H1 (cell line): ENCODE measurements at regions not wholly inside any gene's neighbourhood (a gene's known extent, or its start where the extent isn't known, plus 50 kb on each side); places are given as distances from the start of the nearest gene placed in this dataset.
"Not testable (repeated sequence)": the region's sequence is repeated elsewhere in the genome, so short reads cannot be mapped to it uniquely, and the experiment has no call there.

Experiments
- CTCF ChIA-PET: fragments of 300-600 bp; sonication (Branson Sonifier 250); formaldehyde crosslinking; loops from one replicate; lab custom pipeline; 2021; ENCODE audit not compliant: partially characterized antibody; lab: Charles Lee
- POLR2A ChIA-PET: fragments of 300-600 bp; sonication (Branson Sonifier 250); formaldehyde crosslinking; loops from one replicate; lab custom pipeline; 2021; ENCODE audit warnings: inconsistent platforms; ENCODE audit not compliant: partially characterized antibody; lab: Charles Lee
- DNase-seq, 2 experiments: peaks; one replicate each; pipeline versions ENCODE4 v3.0.0 to v3.0.0-alpha.2; 2010 to 2022; ENCODE audit warnings: low spot score in 2 of 2, low read depth in 1 of 2, mixed read lengths in 1 of 2
- FAIRE-seq: peaks from 2 replicates; lab custom pipeline; 2011; peaks lifted over from hg19 to GRCh38; lab: Jason Lieb, UNC
- H2AFZ ChIP-seq: 2 replicates; pipeline ENCODE4 v1.8.1; 2012; ENCODE audit warnings: low read length, inconsistent platforms
- H2AK5ac ChIP-seq: 2 replicates; pipeline ENCODE4 v1.6.1; 2013; ENCODE audit warnings: low read depth, low read length
- H2BK120ac ChIP-seq: replicated peaks from 2 replicates; pipeline ENCODE3; 2013; ENCODE audit warnings: low read depth, low read length, inconsistent platforms
- H2BK12ac ChIP-seq: 2 replicates; pipeline ENCODE4 v1.6.1; 2013; ENCODE audit warnings: low read depth, low read length
- H2BK15ac ChIP-seq: 2 replicates; pipeline ENCODE4 v1.6.1; 2013; ENCODE audit warnings: low read length
- H2BK20ac ChIP-seq: 2 replicates; pipeline ENCODE4 v1.6.1; 2013; ENCODE audit warnings: low read length
- H2BK5ac ChIP-seq: 2 replicates; pipeline ENCODE4 v1.6.1; 2013; ENCODE audit warnings: low read depth, low read length
- H3K14ac ChIP-seq: 2 replicates; pipeline ENCODE4 v1.6.1; 2013; ENCODE audit warnings: inconsistent platforms; ENCODE audit not compliant: insufficient read length
- H3K18ac ChIP-seq: 2 replicates; pipeline ENCODE4 v1.6.1; 2013; ENCODE audit warnings: low read length; ENCODE audit errors: extremely low read depth
- H3K23ac ChIP-seq: 2 replicates; pipeline ENCODE4 v1.6.1; 2013; ENCODE audit warnings: inconsistent platforms; ENCODE audit not compliant: insufficient read length
- H3K23me2 ChIP-seq: 2 replicates; pipeline ENCODE4 v1.6.1; 2013; ENCODE audit warnings: low read depth, low read length
- H3K27ac ChIP-seq: 2 replicates; pipeline ENCODE4 v1.6.1; 2011; ENCODE audit warnings: low read depth, low read length, inconsistent platforms
- H3K27me3 ChIP-seq, 4 experiments: replicated peaks in 1 of 4; 1 replicate in 1 of 4; 2 replicates in 3 of 4; pipeline versions ENCODE4 v1.6.1 to v1.8.1; 2011 to 2013; ENCODE audit warnings: low read length in 3 of 4, mild to moderate bottlenecking in 3 of 4, inconsistent platforms in 2 of 4, mixed read lengths in 2 of 4, moderate library complexity in 1 of 4; ENCODE audit not compliant: control insufficient read depth in 3 of 4, insufficient read depth in 3 of 4; ENCODE audit errors: extremely low read depth in 1 of 4
- H3K36me3 ChIP-seq, 4 experiments: 2 replicates each; pipeline versions ENCODE4 v1.6.1 to v1.8.1; 2011 to 2013; ENCODE audit warnings: mild to moderate bottlenecking in 4 of 4, low read length in 3 of 4, moderate library complexity in 2 of 4, control low read depth in 1 of 4, inconsistent platforms in 1 of 4; ENCODE audit not compliant: insufficient read depth in 4 of 4, control insufficient read depth in 2 of 4
- H3K4ac ChIP-seq: replicated peaks from 2 replicates; pipeline ENCODE3; 2013; ENCODE audit warnings: low read length, low read depth, mixed read lengths, inconsistent platforms; ENCODE audit not compliant: insufficient read length
- H3K4me1 ChIP-seq, 4 experiments: replicated peaks in 1 of 4; 1 replicate in 1 of 4; 2 replicates in 3 of 4; pipeline versions ENCODE4 v1.6.1 to v1.8.1; 2011 to 2013; ENCODE audit warnings: low read length in 3 of 4, inconsistent platforms in 2 of 4, mixed read lengths in 1 of 4; ENCODE audit not compliant: insufficient read depth in 4 of 4, control insufficient read depth in 3 of 4
- H3K4me2 ChIP-seq, 2 experiments: 2 replicates each; pipeline versions ENCODE4 v1.6.1 to v1.8.1; 2011 to 2013; ENCODE audit warnings: low read depth in 2 of 2, low read length in 2 of 2, control low read depth in 1 of 2, inconsistent platforms in 1 of 2, mild to moderate bottlenecking in 1 of 2; ENCODE audit not compliant: insufficient read depth in 1 of 2
- H3K4me3 ChIP-seq, 4 experiments: fragments of 200-600, 300-600 bp in 1 of 4; sonication (generic), shearing (Covaris generic), sonication (Bioruptor Twin) in 1 of 4; 2 replicates each; pipeline versions ENCODE4 v1.5.1 to v1.8.1; 2011 to 2016; ENCODE audit warnings: low read length in 4 of 4, low read depth in 3 of 4, control low read depth in 2 of 4, inconsistent platforms in 2 of 4, mild to moderate bottlenecking in 2 of 4, mixed read lengths in 1 of 4, moderate library complexity in 1 of 4; ENCODE audit not compliant: insufficient read depth in 2 of 4; ENCODE audit errors: extremely low read depth in 1 of 4
- H3K56ac ChIP-seq: replicated peaks from 2 replicates; pipeline ENCODE3; 2013; ENCODE audit warnings: low read depth, mild to moderate bottlenecking, mixed read lengths, low read length, inconsistent platforms; ENCODE audit not compliant: insufficient read length
- H3K79me1 ChIP-seq: 2 replicates; pipeline ENCODE4 v1.6.1; 2013; ENCODE audit warnings: low read depth, low read length, control low read depth
- H3K79me2 ChIP-seq, 2 experiments: 2 replicates each; pipeline versions ENCODE4 v1.6.1 to v1.8.1; 2012 to 2013; ENCODE audit warnings: low read length in 2 of 2, mild to moderate bottlenecking in 2 of 2, inconsistent platforms in 1 of 2; ENCODE audit not compliant: insufficient read depth in 2 of 2, control insufficient read depth in 1 of 2
- H3K9ac ChIP-seq, 4 experiments: replicated peaks in 1 of 4; 1 replicate in 1 of 4; 2 replicates in 3 of 4; pipeline versions ENCODE4 v1.6.1 to v1.8.1; 2011 to 2013; ENCODE audit warnings: low read depth in 3 of 4, low read length in 3 of 4, control low read depth in 2 of 4, mild to moderate bottlenecking in 2 of 4, moderate library complexity in 2 of 4, inconsistent platforms in 1 of 4; ENCODE audit errors: extremely low read depth in 1 of 4
- H3K9me3 ChIP-seq, 2 experiments: 2 replicates each; pipeline versions ENCODE4 v1.6.1 to v1.8.1; 2012 to 2013; ENCODE audit warnings: mild to moderate bottlenecking in 2 of 2, moderate library complexity in 2 of 2, control low read depth in 1 of 2, inconsistent platforms in 1 of 2, low read depth in 1 of 2, low read length in 1 of 2, mixed read lengths in 1 of 2; ENCODE audit not compliant: insufficient read depth in 2 of 2
- H4K20me1 ChIP-seq, 2 experiments: replicated peaks in 1 of 2; 2 replicates each; pipeline versions ENCODE3 to v1.8.1; 2011 to 2013; ENCODE audit warnings: inconsistent platforms in 2 of 2, low read length in 2 of 2, mild to moderate bottlenecking in 1 of 2; ENCODE audit not compliant: insufficient read depth in 2 of 2, control insufficient read depth in 1 of 2
- H4K5ac ChIP-seq: 2 replicates; pipeline ENCODE4 v1.6.1; 2013; ENCODE audit warnings: low read length, low read depth, mixed read lengths, inconsistent platforms; ENCODE audit not compliant: insufficient read length
- H4K8ac ChIP-seq: 2 replicates; pipeline ENCODE4 v1.8.0; 2013; ENCODE audit warnings: mild to moderate bottlenecking, moderate library complexity, low read length, inconsistent platforms; ENCODE audit not compliant: insufficient read depth; ENCODE audit errors: extremely low read depth
- H4K91ac ChIP-seq: replicated peaks from 2 replicates; pipeline ENCODE3; 2013; ENCODE audit warnings: low read length, mixed read lengths, inconsistent platforms; ENCODE audit not compliant: insufficient read length

DNA sequence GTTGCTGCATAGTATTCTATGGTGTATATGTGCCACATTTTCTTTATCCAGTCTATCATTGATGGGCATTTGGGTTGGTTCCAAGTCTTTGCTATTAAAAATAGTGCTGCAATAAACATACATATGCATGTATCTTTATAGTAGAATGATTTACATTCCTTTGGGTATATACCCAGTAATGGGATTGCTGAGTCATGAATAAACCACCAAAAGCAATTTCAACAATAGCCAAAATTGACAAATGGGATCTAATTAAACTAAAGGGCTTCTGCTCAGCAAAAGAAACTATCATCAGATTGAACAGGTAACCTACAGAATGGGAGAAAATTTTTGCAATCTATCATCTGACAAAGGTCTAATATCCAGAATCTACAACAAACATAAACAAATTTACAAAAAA lies 101.4 kb upstream of the FAM47B start:
- H2BK12ac ChIP-seq, H3K4ac ChIP-seq, H3K9ac ChIP-seq, FAIRE-seq, H2AK5ac ChIP-seq, H3K23me2 ChIP-seq, H3K9me3 ChIP-seq, H3K4me3 ChIP-seq, H2AFZ ChIP-seq, H3K18ac ChIP-seq, H3K79me2 ChIP-seq, H4K8ac ChIP-seq, H3K36me3 ChIP-seq, H3K27ac ChIP-seq, H4K20me1 ChIP-seq, H3K14ac ChIP-seq, H2BK5ac ChIP-seq, DNase-seq, H3K23ac ChIP-seq, H2BK120ac ChIP-seq, H3K56ac ChIP-seq, H3K27me3 ChIP-seq, H2BK15ac ChIP-seq, POLR2A ChIA-PET, CTCF ChIA-PET, H2BK20ac ChIP-seq, H3K4me2 ChIP-seq, H4K91ac ChIP-seq, H3K4me1 ChIP-seq, H3K79me1 ChIP-seq, H4K5ac ChIP-seq: not testable (repeated sequence)
